GM10266 (cell line): ENCODE measurements at regions not wholly inside any gene's neighbourhood (a gene's known extent, or its start where the extent isn't known, plus 50 kb on each side); places are given as distances from the start of the nearest gene placed in this dataset.

Experiments used
- DNase-seq: peaks from one replicate; pipeline ENCODE4 v3.0.0; 2012; ENCODE audit errors: extremely low spot score
- TF ChIP-seq, protein P1 (sequence below): IDR thresholded peaks from 2 replicates; pipeline ENCODE4 v1.5.1; 2012; ENCODE audit warnings: mild to moderate bottlenecking, low read depth; ENCODE audit not compliant: control insufficient read depth, insufficient read depth; ENCODE audit errors: missing control alignments

DNA sequence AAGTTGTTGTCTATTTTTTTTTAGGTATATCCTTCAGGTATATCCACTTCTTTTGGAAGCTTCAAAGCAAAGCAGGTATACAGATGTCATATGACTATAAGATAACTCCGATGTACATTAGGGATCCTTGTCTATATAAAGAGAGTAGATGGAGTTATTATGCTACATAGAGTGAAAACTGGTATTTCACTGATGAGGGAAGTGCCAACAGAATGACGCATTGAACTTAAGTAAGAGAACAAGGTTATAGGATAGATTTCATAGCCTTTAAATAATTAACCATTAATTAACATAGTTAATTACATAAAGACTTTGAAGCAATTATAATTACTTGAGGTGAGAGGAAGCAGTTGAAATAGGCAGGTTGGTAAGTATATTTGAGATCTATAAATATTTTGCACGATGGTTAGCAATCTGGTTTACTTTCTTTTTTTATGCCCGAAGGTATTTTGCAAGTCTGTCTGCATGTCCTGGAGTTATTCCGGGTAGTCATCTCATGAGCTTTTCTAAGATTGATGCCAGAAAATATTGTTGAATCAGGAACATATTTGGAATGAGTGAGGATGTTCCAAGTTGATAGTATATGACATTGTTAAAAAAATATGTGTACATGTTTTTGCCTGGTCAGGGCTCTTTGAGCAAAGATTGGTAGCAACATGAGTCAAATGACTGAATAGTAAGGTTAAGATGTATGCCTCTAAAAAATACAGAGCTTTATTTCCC is 299.5 kb upstream of the KCNMB2 start:
- TF ChIP-seq, protein P1, sequence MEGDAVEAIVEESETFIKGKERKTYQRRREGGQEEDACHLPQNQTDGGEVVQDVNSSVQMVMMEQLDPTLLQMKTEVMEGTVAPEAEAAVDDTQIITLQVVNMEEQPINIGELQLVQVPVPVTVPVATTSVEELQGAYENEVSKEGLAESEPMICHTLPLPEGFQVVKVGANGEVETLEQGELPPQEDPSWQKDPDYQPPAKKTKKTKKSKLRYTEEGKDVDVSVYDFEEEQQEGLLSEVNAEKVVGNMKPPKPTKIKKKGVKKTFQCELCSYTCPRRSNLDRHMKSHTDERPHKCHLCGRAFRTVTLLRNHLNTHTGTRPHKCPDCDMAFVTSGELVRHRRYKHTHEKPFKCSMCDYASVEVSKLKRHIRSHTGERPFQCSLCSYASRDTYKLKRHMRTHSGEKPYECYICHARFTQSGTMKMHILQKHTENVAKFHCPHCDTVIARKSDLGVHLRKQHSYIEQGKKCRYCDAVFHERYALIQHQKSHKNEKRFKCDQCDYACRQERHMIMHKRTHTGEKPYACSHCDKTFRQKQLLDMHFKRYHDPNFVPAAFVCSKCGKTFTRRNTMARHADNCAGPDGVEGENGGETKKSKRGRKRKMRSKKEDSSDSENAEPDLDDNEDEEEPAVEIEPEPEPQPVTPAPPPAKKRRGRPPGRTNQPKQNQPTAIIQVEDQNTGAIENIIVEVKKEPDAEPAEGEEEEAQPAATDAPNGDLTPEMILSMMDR: no peak
- no peak for DNase-seq

DNA sequence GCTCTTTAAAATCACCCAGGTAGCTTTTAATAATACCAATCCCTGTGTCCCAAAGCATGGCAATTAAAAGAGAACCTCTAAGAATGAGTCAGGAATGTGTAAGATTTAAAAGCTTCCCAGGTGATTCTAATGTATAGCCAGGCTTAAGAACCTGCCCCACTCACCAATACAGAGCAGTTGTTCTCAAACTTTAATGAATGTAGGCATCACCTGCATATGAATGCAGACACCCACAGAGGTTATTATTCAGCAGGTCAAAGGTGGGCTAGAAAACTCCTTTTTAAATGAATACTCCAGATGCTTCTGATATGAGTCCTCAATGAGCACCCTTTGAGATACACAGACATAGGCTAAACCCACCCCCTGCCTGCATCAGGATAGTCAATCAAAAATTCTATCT is 298.1 kb upstream of the KCNMB2 start:
- DNase-seq: no peak
- TF ChIP-seq, protein P1: no peak

DNA sequence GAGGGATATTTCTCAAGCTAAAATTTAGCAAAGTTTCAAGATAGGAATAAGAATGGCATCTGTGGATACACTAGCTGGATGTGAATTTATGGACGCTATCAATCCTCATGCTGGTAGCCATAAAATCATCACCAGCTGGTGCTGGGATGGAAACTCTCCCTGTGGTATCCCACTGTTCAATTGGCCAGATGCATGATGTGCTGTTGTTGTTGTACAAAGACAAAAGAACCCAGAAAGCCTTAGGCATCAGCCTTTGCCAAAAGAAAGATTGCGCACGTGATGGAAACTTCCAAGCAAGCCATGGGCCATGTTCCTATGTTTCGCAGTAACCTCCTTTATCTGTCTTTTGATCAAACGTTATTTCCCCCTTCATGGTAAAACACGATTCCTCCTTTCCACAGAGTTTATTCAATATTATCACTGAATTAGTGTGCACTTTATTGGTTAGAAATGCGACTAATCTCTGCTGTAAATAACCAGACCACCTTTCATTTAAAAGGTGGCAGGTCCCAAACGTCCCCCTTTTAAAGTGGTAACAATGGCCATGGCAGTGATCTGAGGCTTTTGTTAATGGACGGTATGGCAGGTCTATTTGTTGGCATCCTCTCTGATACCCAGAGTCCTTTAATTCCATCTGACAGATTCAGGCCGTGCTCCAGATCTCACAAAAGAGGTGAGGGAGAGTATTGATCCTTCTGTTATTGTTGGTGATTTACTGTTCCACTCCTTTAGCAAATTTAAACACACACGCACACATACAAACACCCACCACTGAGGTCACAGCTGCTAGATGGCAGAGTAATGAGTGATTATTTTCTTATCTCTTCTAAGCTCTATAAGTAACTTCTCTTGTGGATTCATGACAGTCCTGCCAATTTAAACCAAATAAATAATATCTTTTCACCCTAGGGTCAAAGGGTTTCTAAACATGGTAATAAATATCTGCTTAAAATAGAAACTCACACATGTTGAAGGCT is 291.2 kb upstream of the KCNMB2 start:
- DNase-seq: no peak
- TF ChIP-seq, protein P1: no peak

DNA sequence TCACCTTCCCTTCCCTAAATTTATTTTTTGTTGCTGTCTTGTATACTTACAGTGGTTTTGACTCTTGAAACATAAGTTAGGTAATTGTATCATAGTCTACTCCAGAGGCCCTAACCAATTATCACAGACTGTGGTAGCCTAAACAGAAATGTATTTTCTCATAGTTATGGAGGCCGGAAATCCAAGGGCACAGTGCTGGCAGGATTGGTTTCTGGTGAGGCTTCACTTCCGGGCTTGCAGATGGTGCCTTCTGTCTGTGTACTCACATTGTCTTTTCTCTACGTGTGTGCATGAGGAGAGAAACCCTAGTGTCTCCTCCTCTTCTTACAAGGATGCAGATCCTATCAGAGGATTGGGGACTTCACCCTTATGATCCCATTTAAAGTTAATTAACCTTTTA is 290.2 kb upstream of the KCNMB2 start:
- no peak for DNase-seq
- TF ChIP-seq, protein P1: no peak

DNA sequence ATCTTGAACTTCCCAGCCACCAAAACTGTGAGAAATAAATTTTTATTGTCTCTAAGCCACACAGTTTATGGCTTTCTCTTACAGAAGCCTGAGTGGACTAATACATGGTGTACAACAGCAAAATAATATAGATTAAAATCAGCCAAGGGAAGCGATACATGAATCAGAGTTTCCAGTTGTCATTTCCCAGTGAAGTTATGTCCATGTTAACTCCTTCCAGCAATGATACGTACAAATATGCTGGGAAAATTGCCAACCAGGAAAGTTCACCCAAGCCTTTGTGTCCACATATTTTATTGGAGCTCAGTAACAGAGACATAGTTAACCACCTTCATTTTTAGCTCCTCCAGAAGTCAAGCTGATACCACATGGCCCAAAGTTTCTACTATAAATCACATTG is 280.9 kb upstream of the KCNMB2 start:
- DNase-seq: no peak
- TF ChIP-seq, protein P1: no peak

DNA sequence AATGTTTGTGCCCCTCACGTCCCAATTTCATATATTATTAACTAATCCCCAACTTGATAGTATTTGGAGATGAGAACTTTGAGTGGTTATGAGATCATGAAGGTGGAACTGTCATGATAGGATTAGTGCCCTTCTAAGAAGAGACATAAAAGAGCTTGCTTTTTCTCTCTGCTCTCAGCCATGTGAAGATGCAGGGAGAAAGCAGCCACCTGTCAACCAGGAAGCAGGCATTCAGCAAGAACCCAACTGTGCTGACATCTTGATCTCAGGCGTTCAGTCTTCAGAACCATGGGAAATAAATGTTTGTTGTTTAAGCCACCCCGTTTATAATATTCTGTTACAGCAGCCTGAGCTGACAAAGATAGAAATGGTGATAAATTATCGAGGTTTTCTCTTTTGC is 278.7 kb upstream of the KCNMB2 start:
- DNase-seq: no peak
- TF ChIP-seq, protein P1: no peak

DNA sequence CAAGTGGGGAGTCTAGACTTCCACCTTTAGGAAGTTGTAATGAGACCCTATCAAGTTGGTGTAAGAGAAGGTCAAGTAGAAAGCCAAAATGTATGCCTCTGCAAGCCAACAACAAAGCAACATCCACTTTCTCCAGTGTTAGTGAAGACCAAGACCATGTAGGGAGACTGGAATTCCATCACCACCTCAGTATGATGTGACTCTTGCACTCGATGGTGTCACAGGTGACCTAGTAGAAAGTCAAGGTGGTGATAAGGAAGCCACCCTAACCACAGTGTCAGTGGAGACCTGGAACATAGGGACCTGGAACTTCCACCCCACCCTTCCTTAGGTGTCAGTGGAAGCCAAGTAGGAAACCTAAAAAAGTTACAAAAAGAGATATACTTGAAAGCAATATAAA is 278.1 kb upstream of the KCNMB2 start:
- DNase-seq: no peak
- TF ChIP-seq, protein P1: no peak
